ENCODE measurements at regions not wholly inside any gene's neighbourhood (a gene's known extent, or its start where the extent isn't known, plus 50 kb on each side); places are given as distances from the start of the nearest gene placed in this dataset.

GRCh38 chr4:123787512-123788080 is 391.0 kb downstream of the SPRY1 start:
- TF ChIP-seq CTCF (IDR thresholded peaks at IDR 0.05) (no peak), EZH2 (IDR thresholded peaks at IDR 0.05; ENCODE audit: borderline replicate concordance, insufficient read depth, low read depth, low read length, poor library complexity, severe bottlenecking) (no peak)

Measured in B cell (primary cell).